GM12878 (cell line): ENCODE measurements at regions not wholly inside any gene's neighbourhood (a gene's known extent, or its start where the extent isn't known, plus 50 kb on each side); places are given as distances from the start of the nearest gene placed in this dataset.

ENCODE experiments used
- ATAC-seq: fragments of 200-7000 bp; cut with Tn5 transposase; 3 replicates; pipeline ENCODE4 v1.9.1; 2020; ENCODE audit warnings: mild to moderate bottlenecking, moderate library complexity
- BruUV-seq: library from RNA; stranded (reverse); fragments of 400-500 nt; replicated peaks from 2 replicates; lab custom pipeline; 2021; lab: Mats Ljungman, UMichigan
- CTCF ChIA-PET: fragments of 300-600 bp; sonication (Branson Sonifier 250); formaldehyde crosslinking; extraction: SDS; loops from one replicate; lab custom pipeline; 2021; ENCODE audit warnings: inconsistent platforms; lab: Yijun Ruan, JAX
- POLR2A ChIA-PET: fragments of 350-600 bp; formaldehyde crosslinking; extraction: SDS; loops from one replicate; lab custom pipeline; 2021; ENCODE audit warnings: inconsistent platforms; lab: Charles Lee
- RAD21 ChIA-PET: fragments of 300-600 bp; sonication (Branson Sonifier 250); formaldehyde crosslinking; loops from one replicate; lab custom pipeline; 2023; ENCODE audit warnings: antibody characterized with exemption; ENCODE audit not compliant: unreplicated experiment; lab: Charles Lee
- SMC1A ChIA-PET: fragments of 300-600 bp; sonication (Branson Sonifier 250); formaldehyde crosslinking; loops from one replicate; lab custom pipeline; 2023; ENCODE audit not compliant: unreplicated experiment, uncharacterized antibody; lab: Charles Lee
- DNase-seq: peaks from one replicate; pipeline ENCODE4 v3.0.0-alpha.2; 2011; ENCODE audit warnings: low read depth, low spot score
- FAIRE-seq: peaks from 3 replicates; lab custom pipeline; 2011; peaks lifted over from hg19 to GRCh38; lab: Jason Lieb, UNC
- H2AFZ ChIP-seq: 2 replicates; pipeline ENCODE4 v1.6.0; 2011; ENCODE audit warnings: low read depth, low read length, control low read depth; ENCODE audit not compliant: control insufficient read depth
- H3K27ac ChIP-seq: 2 replicates; pipeline ENCODE4 v1.5.1; 2011; ENCODE audit warnings: control low read depth; ENCODE audit not compliant: control insufficient read depth, insufficient read depth
- H3K27me3 ChIP-seq, 2 experiments: replicated peaks in 1 of 2; 2 replicates each; pipeline versions ENCODE4 v1.6.0 to v1.6.1; 2011; ENCODE audit warnings: low read length in 1 of 2; ENCODE audit not compliant: control insufficient read depth in 2 of 2, insufficient read depth in 2 of 2
- H3K36me3 ChIP-seq, 2 experiments: 2 replicates each; pipeline ENCODE4 v1.5.1; 2011; ENCODE audit warnings: low read length in 1 of 2; ENCODE audit not compliant: control insufficient read depth in 2 of 2, insufficient read depth in 2 of 2
- H3K4me1 ChIP-seq: 2 replicates; pipeline ENCODE4 v1.6.1; 2011; ENCODE audit warnings: mild to moderate bottlenecking, low read length, moderate library complexity, mixed read lengths; ENCODE audit not compliant: control insufficient read depth, insufficient read depth
- H3K4me2 ChIP-seq: 2 replicates; pipeline ENCODE4 v1.6.0; 2011; ENCODE audit warnings: control low read depth; ENCODE audit not compliant: control insufficient read depth, insufficient read depth
- H3K4me3 ChIP-seq: fragments of 200-600 bp; sonication (generic); 2 replicates; pipeline ENCODE4 v1.5.1; 2016
- H3K79me2 ChIP-seq: 2 replicates; pipeline ENCODE4 v1.6.0; 2011; ENCODE audit warnings: low read length; ENCODE audit not compliant: control insufficient read depth, insufficient read depth
- H3K9ac ChIP-seq: 2 replicates; pipeline ENCODE4 v1.8.0; 2011; ENCODE audit warnings: low read length, control low read depth, mixed read lengths; ENCODE audit not compliant: control insufficient read depth, insufficient read depth
- H3K9me3 ChIP-seq: replicated peaks from 3 replicates; pipeline ENCODE4 v1.5.1; 2011; ENCODE audit warnings: mild to moderate bottlenecking, low read length; ENCODE audit not compliant: control insufficient read depth, insufficient read depth
- H4K20me1 ChIP-seq: 2 replicates; pipeline ENCODE4 v1.6.0; 2011; ENCODE audit not compliant: control insufficient read depth, insufficient read depth
- CUX1 ChIP-seq: IDR thresholded peaks from 2 replicates; pipeline ENCODE4 v1.6.1; 2012; ENCODE audit warnings: improper control_type of control experiment, low read depth, low read length; ENCODE audit not compliant: insufficient replicate concordance
- ELK1 ChIP-seq: IDR thresholded peaks from 2 replicates; pipeline ENCODE4 v1.6.1; 2012; ENCODE audit warnings: low read depth, low read length, improper control_type of control experiment
- GABPA ChIP-seq: IDR thresholded peaks from 2 replicates; pipeline ENCODE4 v1.6.1; 2014; ENCODE audit warnings: antibody characterized with exemption, low read depth, mild to moderate bottlenecking, inconsistent platforms
- RAD21 ChIP-seq: IDR thresholded peaks from 2 replicates; pipeline ENCODE4 v1.6.1; 2011; ENCODE audit warnings: mild to moderate bottlenecking, low read depth, low read length, moderate library complexity; ENCODE audit not compliant: insufficient read depth
- SIN3A ChIP-seq: IDR thresholded peaks from 2 replicates; pipeline ENCODE4 v1.6.1; 2012; ENCODE audit warnings: low read depth, low read length, improper control_type of control experiment
- SP1 ChIP-seq: IDR thresholded peaks from one replicate; pipeline ENCODE4 v1.6.1; 2011; ENCODE audit warnings: low read depth, low read length
- SPI1 ChIP-seq: IDR thresholded peaks from 2 replicates; pipeline ENCODE4 v1.6.1; 2011; ENCODE audit warnings: low read depth, mild to moderate bottlenecking, low read length, moderate library complexity, borderline replicate concordance; ENCODE audit not compliant: insufficient read depth
- ZNF687 ChIP-seq: fragments of 450-650 bp; IDR thresholded peaks from 2 replicates; pipeline ENCODE4 v1.6.1; 2017; ENCODE audit warnings: mild to moderate bottlenecking, moderate library complexity
- WGBS: methylation state at CpG from one replicate; pipeline ENCODE4 v1.1.6; 2016; ENCODE audit warnings: low lambda C conversion rate; ENCODE audit not compliant: insufficient replicate concordance, insufficient coverage; ENCODE audit errors: missing lambda C conversion rate; 5-methylcytosine and 5-hydroxymethylcytosine counted together
- in situ Hi-C: fragments of 300-500 bp; cut with MboI; formaldehyde crosslinking; loops from 9 replicates; pipeline ENCODE4 v1.14.3; 2018; ENCODE audit warnings: mixed read lengths
- intact Hi-C: fragments of 100-400 bp; cut with micrococcal nuclease; formaldehyde crosslinking; loops from one replicate; pipeline ENCODE4 v1.14.2; 2022; ENCODE audit not compliant: unreplicated experiment
- TF ChIP-seq, protein P1 (sequence below), 3 experiments: IDR thresholded peaks in 2 of 3; conservative IDR thresholded peaks in 1 of 3; 2 replicates each; pipeline ENCODE4 v1.5.1; 2011; ENCODE audit warnings: low read depth in 3 of 3, low read length in 3 of 3, mild to moderate bottlenecking in 3 of 3, control low read depth in 2 of 3, moderate library complexity in 2 of 3, inconsistent platforms in 1 of 3, mixed read lengths in 1 of 3; ENCODE audit not compliant: control insufficient read depth in 2 of 3, insufficient read depth in 1 of 3; ENCODE audit errors: extremely low read depth in 1 of 3

DNA sequence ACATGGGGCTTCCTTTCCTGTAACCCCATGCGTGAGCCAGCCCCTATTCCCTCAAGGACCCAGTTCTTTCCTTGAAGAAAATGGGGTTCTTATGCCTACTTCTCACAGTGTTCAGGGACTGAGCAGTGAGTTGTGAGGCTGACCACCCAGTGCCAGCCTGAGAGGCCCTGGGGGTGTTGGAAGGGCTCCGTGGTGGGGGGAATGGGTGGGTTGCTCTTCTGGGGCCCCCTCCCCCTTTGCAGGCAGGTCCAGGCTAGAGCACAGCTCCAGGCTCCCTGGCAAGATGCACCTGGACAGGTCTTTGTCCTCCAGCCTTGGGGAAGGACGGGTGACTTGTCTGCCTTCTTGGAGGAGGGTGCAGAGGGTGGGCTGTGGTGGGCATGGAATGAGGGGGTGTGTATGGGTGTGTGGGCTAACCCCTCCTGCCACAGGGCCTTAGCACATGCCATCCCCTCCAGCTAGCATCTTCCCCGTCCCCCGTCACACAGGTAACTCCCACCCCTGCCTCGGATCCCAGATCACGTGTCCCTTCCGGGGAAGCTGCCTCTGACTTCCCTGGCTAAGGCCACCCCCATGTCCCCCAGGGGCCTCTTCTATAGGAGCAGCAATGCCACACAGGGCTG lies 64.6 kb downstream of the MYEOV start:
- Histone ChIP-seq H3K4me1 (no peaks in the 10 kb centered on the region), H3K36me3 (no peaks in the 10 kb centered on the region), H3K79me2 (no peaks in the 10 kb centered on the region), H3K9ac (no peak overlapping the region), H3K4me3 (no peak overlapping the region), H4K20me1 (no peaks in the 10 kb centered on the region), H3K27me3 (no peaks in the 10 kb centered on the region), H3K9me3 (no peaks in the 10 kb centered on the region; the same call in 2 of the 3 replicates), H3K4me2 (no peak overlapping the region), H3K27ac (no peak overlapping the region), H2AFZ (no peak overlapping the region)
- in situ Hi-C loops (no loop called here), intact Hi-C loops (no loop called here)
- CTCF ChIA-PET = no interaction called here
- SMC1A ChIA-PET = no interaction called here
- 64% methylated on average over 8 of the region's 8 CpGs for WGBS
- ATAC-seq (no peak), FAIRE-seq (no peak), DNase-seq (no peak)
- RAD21 ChIA-PET = no interaction called here
- BruUV-seq = no TSS peak
- POLR2A ChIA-PET = no interaction called here
- no peak for TF ChIP-seq RAD21
- no peak for TF ChIP-seq SPI1
- no peak for TF ChIP-seq SIN3A
- TF ChIP-seq ELK1 = no peak
- TF ChIP-seq SP1 = no peak
- TF ChIP-seq CUX1 = no peak
- no peak for TF ChIP-seq GABPA
- TF ChIP-seq, protein P1, sequence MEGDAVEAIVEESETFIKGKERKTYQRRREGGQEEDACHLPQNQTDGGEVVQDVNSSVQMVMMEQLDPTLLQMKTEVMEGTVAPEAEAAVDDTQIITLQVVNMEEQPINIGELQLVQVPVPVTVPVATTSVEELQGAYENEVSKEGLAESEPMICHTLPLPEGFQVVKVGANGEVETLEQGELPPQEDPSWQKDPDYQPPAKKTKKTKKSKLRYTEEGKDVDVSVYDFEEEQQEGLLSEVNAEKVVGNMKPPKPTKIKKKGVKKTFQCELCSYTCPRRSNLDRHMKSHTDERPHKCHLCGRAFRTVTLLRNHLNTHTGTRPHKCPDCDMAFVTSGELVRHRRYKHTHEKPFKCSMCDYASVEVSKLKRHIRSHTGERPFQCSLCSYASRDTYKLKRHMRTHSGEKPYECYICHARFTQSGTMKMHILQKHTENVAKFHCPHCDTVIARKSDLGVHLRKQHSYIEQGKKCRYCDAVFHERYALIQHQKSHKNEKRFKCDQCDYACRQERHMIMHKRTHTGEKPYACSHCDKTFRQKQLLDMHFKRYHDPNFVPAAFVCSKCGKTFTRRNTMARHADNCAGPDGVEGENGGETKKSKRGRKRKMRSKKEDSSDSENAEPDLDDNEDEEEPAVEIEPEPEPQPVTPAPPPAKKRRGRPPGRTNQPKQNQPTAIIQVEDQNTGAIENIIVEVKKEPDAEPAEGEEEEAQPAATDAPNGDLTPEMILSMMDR (IDR thresholded peaks at IDR 0.05 in 2 of 3, conservative IDR thresholded peaks at IDR 0.05 in 1 of 3; ENCODE audit: control insufficient read depth in 2 of 3, extremely low read depth in 1 of 3, insufficient read depth in 1 of 3, low read depth in 3 of 3, low read length in 3 of 3) = no peak
- no peak for TF ChIP-seq ZNF687
